HepG2 (cell line): ENCODE measurements at regions not wholly inside any gene's neighbourhood (a gene's known extent, or its start where the extent isn't known, plus 50 kb on each side); places are given as distances from the start of the nearest gene placed in this dataset.

Experiments
- ATAC-seq: fragments of 200-7000 bp; cut with Tn5 transposase; 3 replicates; pipeline ENCODE4 v1.9.1; 2020; ENCODE audit warnings: mild to moderate bottlenecking, moderate library complexity
- BruUV-seq: library from RNA; stranded (reverse); fragments of 400-500 nt; replicated peaks from 2 replicates; lab custom pipeline; 2021; lab: Mats Ljungman, UMichigan
- CTCF ChIA-PET: fragments of 300-600 bp; formaldehyde crosslinking; extraction: SDS; loops from one replicate; lab custom pipeline; 2021; ENCODE audit warnings: low total read pairs, inconsistent platforms, low intra/inter-chr PET ratio; lab: Yijun Ruan, JAX
- POLR2A ChIA-PET: fragments of 350-600 bp; sonication (Branson Sonifier 250); formaldehyde crosslinking; loops from one replicate; lab custom pipeline; 2020; ENCODE audit warnings: antibody characterized with exemption, inconsistent platforms; lab: Yijun Ruan, JAX
- DNase-seq: peaks from one replicate; pipeline ENCODE4 v3.0.0-alpha.2; 2015; ENCODE audit warnings: low spot score
- FAIRE-seq: peaks from 3 replicates; lab custom pipeline; 2011; peaks lifted over from hg19 to GRCh38; lab: Jason Lieb, UNC
- H2AFZ ChIP-seq: one replicate; pipeline ENCODE4 v1.6.1; 2011; ENCODE audit warnings: low read length, inconsistent platforms
- H3K27ac ChIP-seq: fragments of 300-600 bp; 3 replicates; pipeline ENCODE4 v1.8.0; 2011; ENCODE audit warnings: mixed run types, mild to moderate bottlenecking, mixed read lengths, low read length, inconsistent platforms; ENCODE audit not compliant: insufficient read depth; ENCODE audit errors: extremely low read length
- H3K27me3 ChIP-seq, 2 experiments: fragments of 200-600 bp in 1 of 2; 2 replicates in 1 of 2; 3 replicates in 1 of 2; pipeline versions ENCODE4 v1.6.0 to v1.8.0; 2011; ENCODE audit warnings: low read length in 2 of 2, mild to moderate bottlenecking in 2 of 2, moderate library complexity in 2 of 2, inconsistent platforms in 1 of 2; ENCODE audit not compliant: insufficient read depth in 2 of 2, control insufficient read depth in 1 of 2
- H3K36me3 ChIP-seq, 2 experiments: fragments of 200-600 bp in 1 of 2; replicated peaks in 1 of 2; 2 replicates in 1 of 2; 3 replicates in 1 of 2; pipeline versions ENCODE4 v1.5.1 to v1.8.0; 2011; ENCODE audit warnings: low read length in 2 of 2, inconsistent platforms in 1 of 2; ENCODE audit not compliant: insufficient read depth in 2 of 2, control insufficient read depth in 1 of 2
- H3K4me1 ChIP-seq: 2 replicates; pipeline ENCODE4 v1.5.1; 2012; ENCODE audit warnings: low read length, inconsistent platforms; ENCODE audit not compliant: insufficient read depth
- H3K4me2 ChIP-seq: 2 replicates; pipeline ENCODE4 v1.6.0; 2011; ENCODE audit warnings: low read depth, low read length, inconsistent platforms
- H3K4me3 ChIP-seq, 3 experiments: fragments of 200-600 bp in 1 of 3; sonication (generic), shearing (Covaris generic) in 1 of 3; replicated peaks in 1 of 3; 2 replicates each; pipeline ENCODE4 v1.5.1; 2011 to 2016; ENCODE audit warnings: low read length in 3 of 3, inconsistent platforms in 2 of 3, low read depth in 2 of 3, mild to moderate bottlenecking in 2 of 3, control low read depth in 1 of 3, mixed read lengths in 1 of 3; ENCODE audit not compliant: insufficient read depth in 1 of 3
- H3K79me2 ChIP-seq: one replicate; pipeline ENCODE4 v1.6.1; 2011; ENCODE audit warnings: low read length, inconsistent platforms; ENCODE audit not compliant: insufficient read depth
- H3K9ac ChIP-seq: 2 replicates; pipeline ENCODE4 v1.6.0; 2011; ENCODE audit warnings: mild to moderate bottlenecking, low read depth, low read length, inconsistent platforms; ENCODE audit not compliant: insufficient read depth
- H3K9me3 ChIP-seq: 2 replicates; pipeline ENCODE4 v1.5.1; 2012; ENCODE audit warnings: mild to moderate bottlenecking, low read length
- H4K20me1 ChIP-seq: 2 replicates; pipeline ENCODE4 v1.6.0; 2011; ENCODE audit warnings: inconsistent platforms, mild to moderate bottlenecking, low read length, moderate library complexity; ENCODE audit not compliant: insufficient read depth
- CBX5 ChIP-seq: sonication (generic); formaldehyde crosslinking; IDR thresholded peaks from 2 replicates; pipeline ENCODE4 v1.4.0; 2020; ENCODE audit warnings: missing genetic modification reagents, borderline replicate concordance
- CHD2 ChIP-seq: IDR thresholded peaks from 2 replicates; pipeline ENCODE4 v1.6.1; 2011; ENCODE audit warnings: low read depth, low read length, improper control_type of control experiment
- FOXK2 ChIP-seq: fragments of 450-650 bp; IDR thresholded peaks from 2 replicates; pipeline ENCODE4 v1.6.1; 2016
- GABPB1 ChIP-seq: IDR thresholded peaks from 2 replicates; pipeline ENCODE4 v1.6.1; 2016; ENCODE audit warnings: mild to moderate bottlenecking, missing genetic modification reagents, moderate library complexity, missing compliant biosample characterization
- GATA4 ChIP-seq: sonication (generic); IDR thresholded peaks from 2 replicates; pipeline ENCODE4 v1.6.1; 2016; ENCODE audit warnings: antibody characterized with exemption, low read depth, borderline replicate concordance
- ISX ChIP-seq: sonication (generic); formaldehyde crosslinking; conservative IDR thresholded peaks from 2 replicates; pipeline ENCODE4 v1.5.0; 2020; ENCODE audit warnings: missing genetic modification reagents
- JARID2 ChIP-seq: sonication (generic); formaldehyde crosslinking; IDR thresholded peaks from 2 replicates; pipeline ENCODE4 v1.8.1; 2023; ENCODE audit warnings: missing genetic modification reagents, inconsistent platforms; ENCODE audit not compliant: insufficient replicate concordance
- KDM1A ChIP-seq: IDR thresholded peaks from 2 replicates; pipeline ENCODE4 v1.6.1; 2016; ENCODE audit warnings: missing compliant biosample characterization
- MED8 ChIP-seq: sonication (generic); formaldehyde crosslinking; IDR thresholded peaks from 2 replicates; pipeline ENCODE4 v1.8.1; 2023; ENCODE audit warnings: mild to moderate bottlenecking, missing genetic modification reagents; ENCODE audit not compliant: insufficient replicate concordance
- RCOR2 ChIP-seq: IDR thresholded peaks from 2 replicates; pipeline ENCODE4 v1.6.1; 2016; ENCODE audit warnings: missing biosample characterization, missing genetic modification reagents
- REXO4 ChIP-seq: sonication (generic); formaldehyde crosslinking; IDR thresholded peaks from 2 replicates; pipeline ENCODE4 v1.8.0; 2022; ENCODE audit warnings: missing genetic modification reagents, mild to moderate bottlenecking, borderline replicate concordance
- ZFP36L1 ChIP-seq: sonication (generic); formaldehyde crosslinking; IDR thresholded peaks from 2 replicates; pipeline ENCODE4 v1.8.0; 2022; ENCODE audit warnings: mild to moderate bottlenecking, missing genetic modification reagents, moderate library complexity
- ZNF124 ChIP-seq: sonication (generic); formaldehyde crosslinking; IDR thresholded peaks from 2 replicates; pipeline ENCODE4 v1.4.0; 2020; ENCODE audit warnings: missing genetic modification reagents
- ZNF205 ChIP-seq: IDR thresholded peaks from 2 replicates; pipeline ENCODE4 v1.6.1; 2018; ENCODE audit warnings: missing biosample characterization, missing genetic modification reagents
- ZNF326 ChIP-seq: sonication (generic); formaldehyde crosslinking; IDR thresholded peaks from 2 replicates; pipeline ENCODE4 v1.4.0; 2020; ENCODE audit warnings: missing genetic modification reagents, borderline replicate concordance
- ZNF790 ChIP-seq: sonication (generic); formaldehyde crosslinking; IDR thresholded peaks from 2 replicates; pipeline ENCODE4 v1.8.0; 2022; ENCODE audit warnings: missing genetic modification reagents, mild to moderate bottlenecking, borderline replicate concordance
- ZNF841 ChIP-seq: sonication (generic); formaldehyde crosslinking; IDR thresholded peaks from 2 replicates; pipeline ENCODE4 v1.8.1; 2023; ENCODE audit warnings: missing genetic modification reagents, borderline replicate concordance
- WGBS: methylation state at CpG from one replicate; pipeline ENCODE4 v1.1.6; 2017; ENCODE audit warnings: low lambda C conversion rate; 5-methylcytosine and 5-hydroxymethylcytosine counted together
- in situ Hi-C: cut with HindIII; loops from 2 replicates; pipeline ENCODE4 v1.10.0; 2017; ENCODE audit warnings: low pct_unique_long_range_greater_than_20kb; ENCODE audit not compliant: extremely low pct_ligation_motif_present
- intact Hi-C: fragments of 100-400 bp; cut with micrococcal nuclease; formaldehyde crosslinking; loops from one replicate; pipeline ENCODE4 v1.10.0; 2022; ENCODE audit not compliant: unreplicated experiment
- TF ChIP-seq, protein P1 (sequence below): sonication (generic); formaldehyde crosslinking; IDR thresholded peaks from 2 replicates; pipeline ENCODE4 v1.5.0; 2020; ENCODE audit warnings: missing genetic modification reagents

GRCh38 chr1:5271264-5271663, 616.9 kb downstream of the AJAP1 start:
- ChIA-PET POLR2A (no interaction called here), CTCF (no interaction called here)
- H3K9ac ChIP-seq, result no peak overlapping the region
- no peak overlapping the region for H3K27ac ChIP-seq
- intact Hi-C loops (no loop called here), in situ Hi-C loops (no loop called here)
- H3K27me3 ChIP-seq, result no peaks in the 10 kb centered on the region
- DNase-seq, result no peak
- TF ChIP-seq KDM1A (CRISPR knock-in tag) (no peak), ZNF790 (CRISPR knock-in tag) (no peak)
- no peak for ATAC-seq
- H3K36me3 ChIP-seq, result no peaks in the 10 kb centered on the region
- no CpG with 5 or more reads among the region's 2 CpGs for WGBS
- H4K20me1 ChIP-seq, result no peaks in the 10 kb centered on the region
- no peak for FAIRE-seq
- no peaks in the 10 kb centered on the region for H3K4me1 ChIP-seq
- no TSS peak for BruUV-seq
- no peaks in the 10 kb centered on the region for H3K79me2 ChIP-seq
- H3K4me2 ChIP-seq, result no peak overlapping the region
- H2AFZ ChIP-seq, result no peak overlapping the region
- no peak overlapping the region for H3K4me3 ChIP-seq
- H3K9me3 ChIP-seq, result 0 out of 2 replicates have a peak, but pooled peaks cover 5% of the 10 kb centered on the region

- Histone ChIP-seq H3K36me3 (no peaks in the 10 kb centered on the region), H2AFZ (no peak overlapping the region), H3K27ac (no peak overlapping the region), H3K79me2 (no peaks in the 10 kb centered on the region), H3K4me1 (no peaks in the 10 kb centered on the region), H3K4me2 (no peak overlapping the region), H3K9ac (no peak overlapping the region), H4K20me1 (no peaks in the 10 kb centered on the region)
- intact Hi-C loops, result no loop called here
- BruUV-seq, result no TSS peak
- POLR2A ChIA-PET, result no interaction called here
- no peak for DNase-seq
- 30% methylated on average over 2 of the region's 3 CpGs for WGBS
- in situ Hi-C loops, result no loop called here
- ATAC-seq, result no peak
- no peak for FAIRE-seq
- no peak for TF ChIP-seq ZNF124 (CRISPR knock-in tag)
- TF ChIP-seq ZFP36L1 (CRISPR knock-in tag), result no peak
- no peak for TF ChIP-seq FOXK2
- no peak for TF ChIP-seq MED8
- TF ChIP-seq ISX (CRISPR knock-in tag), result no peak
- TF ChIP-seq ZNF205 (CRISPR knock-in tag), result no peak
- no peak for TF ChIP-seq CBX5
- no peak for TF ChIP-seq GATA4
- TF ChIP-seq ZNF326 (CRISPR knock-in tag), result no peak
- TF ChIP-seq, protein P1, sequence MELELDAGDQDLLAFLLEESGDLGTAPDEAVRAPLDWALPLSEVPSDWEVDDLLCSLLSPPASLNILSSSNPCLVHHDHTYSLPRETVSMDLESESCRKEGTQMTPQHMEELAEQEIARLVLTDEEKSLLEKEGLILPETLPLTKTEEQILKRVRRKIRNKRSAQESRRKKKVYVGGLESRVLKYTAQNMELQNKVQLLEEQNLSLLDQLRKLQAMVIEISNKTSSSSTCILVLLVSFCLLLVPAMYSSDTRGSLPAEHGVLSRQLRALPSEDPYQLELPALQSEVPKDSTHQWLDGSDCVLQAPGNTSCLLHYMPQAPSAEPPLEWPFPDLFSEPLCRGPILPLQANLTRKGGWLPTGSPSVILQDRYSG (CRISPR knock-in tag), result no peak
- TF ChIP-seq GABPB1 (CRISPR knock-in tag), result no peak
- TF ChIP-seq ZNF841 (CRISPR knock-in tag), result no peak
- TF ChIP-seq RCOR2, result no peak
- no peak for TF ChIP-seq JARID2 (CRISPR knock-in tag)
- TF ChIP-seq CHD2, result no peak
- TF ChIP-seq REXO4 (CRISPR knock-in tag), result no peak
- TF ChIP-seq, all 625 proteins: peak for 0
- CTCF ChIA-PET, result no interaction called here
- no peak overlapping the region for H3K4me3 ChIP-seq
- 0 out of 2 replicates have a peak, but pooled peaks cover 5% of the 10 kb centered on the region for H3K9me3 ChIP-seq
- H3K27me3 ChIP-seq, result no peaks in the 10 kb centered on the region
These were observed 615.5 kb downstream of the AJAP1 start for GRCh38 chr1:5269901-5270300.
